ENCODE measurements at regions not wholly inside any gene's neighbourhood (a gene's known extent, or its start where the extent isn't known, plus 50 kb on each side); places are given as distances from the start of the nearest gene placed in this dataset.

GRCh38 chr16:72410492-72410891 is 238.5 kb upstream of the PMFBP1 start:
- H3K27ac Mint-ChIP-seq: no peak overlapping the region
- no peak overlapping the region for H3K4me3 Mint-ChIP-seq
- DNase-seq (ENCODE audit: extremely low spot score, unreplicated experiment): no peak
- H3K9me3 Mint-ChIP-seq: peaks cover 4% of the 10 kb centered on the region
- TF ChIP-seq CTCF (conservative IDR thresholded peaks at IDR 0.05): no peak
- no peaks in the 10 kb centered on the region for H3K27me3 Mint-ChIP-seq
- peaks cover 3% of the 10 kb centered on the region for H3K36me3 Mint-ChIP-seq
- H3K4me1 Mint-ChIP-seq (ENCODE audit: unreplicated experiment): peaks cover 8% of the 10 kb centered on the region

GRCh38 chr16:72409423-72409822 is 237.5 kb upstream of the PMFBP1 start:
- Mint-ChIP-seq H3K4me3 (no peak overlapping the region), H3K36me3 (no peaks in the 10 kb centered on the region), H3K27me3 (no peaks in the 10 kb centered on the region), H3K9me3 (peaks cover 4% of the 10 kb centered on the region), H3K27ac (no peak overlapping the region), H3K4me1 (ENCODE audit: unreplicated experiment) (peaks cover 8% of the 10 kb centered on the region)
- no peak for DNase-seq (ENCODE audit: extremely low spot score, unreplicated experiment)
- TF ChIP-seq CTCF (conservative IDR thresholded peaks at IDR 0.05): no peak

- no peaks in the 10 kb centered on the region for H3K36me3 Mint-ChIP-seq
- TF ChIP-seq CTCF (conservative IDR thresholded peaks at IDR 0.05): no peak
Measured at GRCh38 chr16:72406390-72406789, 234.4 kb upstream of the PMFBP1 start.

GRCh38 chr16:72404299-72404698 is 232.3 kb upstream of the PMFBP1 start:
- DNase-seq (ENCODE audit: extremely low spot score, unreplicated experiment): no peak
- H3K27me3 Mint-ChIP-seq: no peaks in the 10 kb centered on the region
- H3K4me3 Mint-ChIP-seq: no peak overlapping the region
- peaks cover 4% of the 10 kb centered on the region for H3K9me3 Mint-ChIP-seq
- H3K27ac Mint-ChIP-seq: no peak overlapping the region
- peaks cover 5% of the 10 kb centered on the region for H3K4me1 Mint-ChIP-seq (ENCODE audit: unreplicated experiment)
- no peaks in the 10 kb centered on the region for H3K36me3 Mint-ChIP-seq
- TF ChIP-seq CTCF (conservative IDR thresholded peaks at IDR 0.05): no peak

More at GRCh38 chr16:72406390-72406789, 234.4 kb upstream of the PMFBP1 start:
- Mint-ChIP-seq H3K9me3 (peaks cover 4% of the 10 kb centered on the region), H3K4me3 (no peak overlapping the region), H3K4me1 (ENCODE audit: unreplicated experiment) (peaks cover 8% of the 10 kb centered on the region), H3K27me3 (no peaks in the 10 kb centered on the region), H3K27ac (no peak overlapping the region)
- no peak for DNase-seq (ENCODE audit: extremely low spot score, unreplicated experiment)

GRCh38 chr16:72401084-72401361 is 229.1 kb upstream of the PMFBP1 start:
- no peak overlapping the region for H3K4me3 Mint-ChIP-seq

More at GRCh38 chr16:72401084-72401361, 229.1 kb upstream of the PMFBP1 start:
- no peaks in the 10 kb centered on the region for H3K27me3 Mint-ChIP-seq
- DNase-seq (ENCODE audit: extremely low spot score, unreplicated experiment): no peak
- no peak for TF ChIP-seq CTCF (conservative IDR thresholded peaks at IDR 0.05)
- H3K9me3 Mint-ChIP-seq: no peaks in the 10 kb centered on the region
- peaks cover 3% of the 10 kb centered on the region for H3K4me1 Mint-ChIP-seq (ENCODE audit: unreplicated experiment)
- H3K27ac Mint-ChIP-seq: no peak overlapping the region
- no peaks in the 10 kb centered on the region for H3K36me3 Mint-ChIP-seq

Data from type B pancreatic cell (in vitro differentiated cells).